Neuron (in vitro differentiated cells): ENCODE measurements at regions not wholly inside any gene's neighbourhood (a gene's known extent, or its start where the extent isn't known, plus 50 kb on each side); places are given as distances from the start of the nearest gene placed in this dataset.

Experiments used
- H2AFZ ChIP-seq: one replicate; pipeline ENCODE4 v1.6.1; 2013; ENCODE audit warnings: low read depth, mild to moderate bottlenecking, inconsistent platforms, low read length, moderate library complexity
- H3K27me3 ChIP-seq: one replicate; pipeline ENCODE4 v1.6.1; 2013; ENCODE audit warnings: low read length; ENCODE audit not compliant: insufficient read depth
- H3K36me3 ChIP-seq: one replicate; pipeline ENCODE4 v1.6.1; 2013; ENCODE audit warnings: low read length; ENCODE audit not compliant: insufficient read depth
- H3K4me1 ChIP-seq: one replicate; pipeline ENCODE4 v1.6.1; 2013; ENCODE audit warnings: low read length; ENCODE audit not compliant: insufficient read depth
- H3K4me3 ChIP-seq: 2 replicates; pipeline ENCODE4 v1.5.1; 2013; ENCODE audit warnings: mild to moderate bottlenecking, low read length, moderate library complexity
- H3K9me3 ChIP-seq: one replicate; pipeline ENCODE4 v1.6.1; 2013; ENCODE audit warnings: low read length

DNA sequence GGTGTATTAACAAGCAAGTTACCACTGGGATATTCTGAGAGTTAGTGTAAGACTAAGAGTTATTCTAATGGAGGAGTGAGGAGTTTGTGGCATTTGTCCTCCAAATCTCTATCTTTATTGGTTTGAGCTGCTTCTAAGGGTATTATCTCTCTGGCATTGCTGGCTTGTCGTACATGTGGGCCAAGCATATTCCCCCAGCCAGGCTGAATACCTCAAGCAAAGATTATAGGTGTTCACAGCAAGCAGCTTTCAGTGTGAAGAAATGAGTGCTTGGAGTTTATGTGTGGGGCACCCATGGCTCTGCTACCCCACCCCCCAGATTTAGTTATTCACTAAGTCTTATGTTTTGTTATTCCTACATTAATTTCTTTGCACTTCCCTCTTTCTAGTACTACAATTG, 193.6 kb upstream of the FANCL start:
- Histone ChIP-seq H3K9me3 (no peaks in the 10 kb centered on the region), H3K36me3 (no peaks in the 10 kb centered on the region), H3K4me3 (no peak overlapping the region), H3K4me1 (no peaks in the 10 kb centered on the region), H2AFZ (no peak overlapping the region), H3K27me3 (no peaks in the 10 kb centered on the region)

- no peaks in the 10 kb centered on the region for H3K27me3 ChIP-seq
- H3K36me3 ChIP-seq = no peaks in the 10 kb centered on the region
- H2AFZ ChIP-seq = no peak overlapping the region
- H3K4me3 ChIP-seq = no peak overlapping the region
- H3K9me3 ChIP-seq = no peaks in the 10 kb centered on the region
- H3K4me1 ChIP-seq = peaks cover 2% of the 10 kb centered on the region
Observed at GRCh38 chr2:58432491-58433170, 191.5 kb upstream of the FANCL start.

DNA sequence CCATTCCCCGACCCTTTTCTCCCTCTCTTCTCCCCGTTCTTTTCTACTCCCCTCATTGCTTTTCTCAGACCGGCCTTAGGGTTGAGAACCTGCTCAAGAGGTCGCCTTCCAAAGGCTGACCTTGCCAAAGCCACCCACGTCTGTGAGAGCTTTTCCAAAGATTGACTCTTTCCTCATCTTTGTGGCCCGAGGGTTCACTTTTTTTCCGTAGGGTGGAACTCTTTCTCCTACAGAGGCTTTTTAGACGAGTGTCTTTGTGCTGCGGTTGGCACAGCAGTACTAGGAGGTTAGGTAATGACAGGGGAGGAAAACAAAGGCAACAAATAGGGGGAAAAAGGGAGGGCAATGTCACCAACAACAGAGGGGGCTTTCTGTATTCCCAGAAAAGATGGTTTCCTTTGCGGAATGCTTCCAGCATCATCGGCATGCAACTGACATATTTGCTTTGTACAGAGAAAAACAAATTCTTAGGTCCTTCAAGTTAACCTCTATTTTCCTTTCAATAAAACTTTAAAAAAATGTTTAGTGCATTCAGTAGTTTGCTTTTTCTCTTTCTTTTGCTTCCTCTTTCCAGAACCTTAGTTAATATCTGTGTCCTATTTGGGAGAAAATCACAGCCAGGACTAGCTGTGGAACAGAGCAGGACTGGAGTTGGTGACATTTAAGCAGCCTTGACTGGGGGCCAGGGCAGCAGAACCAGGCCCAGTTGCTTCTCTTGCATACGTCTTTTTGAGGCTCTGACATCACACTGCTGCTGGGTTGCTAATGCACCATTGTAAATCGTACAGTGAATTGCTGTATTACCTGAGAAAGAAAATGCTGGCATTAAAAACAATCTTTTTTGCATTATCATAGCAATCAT, 188.1 kb upstream of the FANCL start:
- no peaks in the 10 kb centered on the region for H3K36me3 ChIP-seq
- no peaks in the 10 kb centered on the region for H3K9me3 ChIP-seq
- H3K4me1 ChIP-seq = peaks cover 11% of the 10 kb centered on the region
- peak overlapping the region; percentile 99 for H3K4me3 ChIP-seq
- H2AFZ ChIP-seq = peak overlapping the region; percentile 79
- H3K27me3 ChIP-seq = no peaks in the 10 kb centered on the region

- Histone ChIP-seq H3K27me3 (no peaks in the 10 kb centered on the region), H2AFZ (peak overlapping the region; percentile 81), H3K36me3 (no peaks in the 10 kb centered on the region), H3K9me3 (no peaks in the 10 kb centered on the region), H3K4me1 (peaks cover 11% of the 10 kb centered on the region), H3K4me3 (peak overlapping the region; percentile 99)
Observed at GRCh38 chr2:58428096-58429013, 187.2 kb upstream of the FANCL start.

DNA sequence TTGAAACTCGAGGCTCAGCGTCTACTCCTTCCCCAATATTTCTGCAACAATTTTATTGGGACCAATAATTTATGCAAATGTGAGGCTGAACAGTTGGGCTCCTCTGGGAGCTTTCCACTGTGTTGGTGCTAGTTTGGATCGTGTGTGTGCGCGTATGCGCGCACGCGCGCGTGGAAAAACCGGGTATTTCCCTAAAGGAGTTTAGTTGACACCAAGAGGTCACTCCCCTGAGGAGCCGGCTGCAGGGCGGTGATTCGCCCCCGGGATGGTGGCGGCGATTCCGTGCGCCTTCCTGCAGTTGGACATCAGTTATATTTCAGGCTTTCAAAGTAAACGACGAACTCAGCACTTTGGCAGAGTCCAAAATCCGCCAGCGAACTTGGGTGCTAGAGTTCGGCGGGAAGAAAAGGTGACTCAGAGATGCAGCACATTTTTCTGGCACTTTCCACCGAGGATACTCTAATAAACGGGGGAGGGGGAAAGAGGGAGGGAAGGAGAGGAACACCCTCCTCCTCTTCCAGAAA, 186.5 kb upstream of the FANCL start:
- Histone ChIP-seq H2AFZ (peak overlapping the region; percentile 81), H3K9me3 (no peaks in the 10 kb centered on the region), H3K36me3 (no peaks in the 10 kb centered on the region), H3K27me3 (no peaks in the 10 kb centered on the region), H3K4me1 (peaks cover 11% of the 10 kb centered on the region), H3K4me3 (peak overlapping the region; percentile 99)

GRCh38 chr2:58425368-58425767, 184.2 kb upstream of the FANCL start:
- Histone ChIP-seq H3K36me3 (no peaks in the 10 kb centered on the region), H2AFZ (no peak overlapping the region), H3K4me1 (peaks cover 11% of the 10 kb centered on the region), H3K4me3 (no peak overlapping the region), H3K9me3 (no peaks in the 10 kb centered on the region), H3K27me3 (no peaks in the 10 kb centered on the region)

GRCh38 chr2:58419983-58420382, 178.9 kb upstream of the FANCL start:
- Histone ChIP-seq H3K27me3 (no peaks in the 10 kb centered on the region), H3K4me1 (no peaks in the 10 kb centered on the region), H3K36me3 (no peaks in the 10 kb centered on the region), H3K4me3 (no peak overlapping the region), H2AFZ (no peak overlapping the region), H3K9me3 (no peaks in the 10 kb centered on the region)

GRCh38 chr2:58416696-58417095, 175.6 kb upstream of the FANCL start:
- no peak overlapping the region for H3K4me3 ChIP-seq
- H2AFZ ChIP-seq = no peak overlapping the region
- no peaks in the 10 kb centered on the region for H3K36me3 ChIP-seq
- no peaks in the 10 kb centered on the region for H3K27me3 ChIP-seq
- H3K4me1 ChIP-seq = no peaks in the 10 kb centered on the region
- H3K9me3 ChIP-seq = no peaks in the 10 kb centered on the region

GRCh38 chr2:58414506-58414905, 173.4 kb upstream of the FANCL start:
- no peaks in the 10 kb centered on the region for H3K9me3 ChIP-seq
- H3K27me3 ChIP-seq = no peaks in the 10 kb centered on the region
- no peaks in the 10 kb centered on the region for H3K4me1 ChIP-seq
- no peaks in the 10 kb centered on the region for H3K36me3 ChIP-seq
- H3K4me3 ChIP-seq = no peak overlapping the region
- no peak overlapping the region for H2AFZ ChIP-seq

GRCh38 chr2:58410549-58410948, 169.4 kb upstream of the FANCL start:
- Histone ChIP-seq H3K27me3 (no peaks in the 10 kb centered on the region), H3K36me3 (no peaks in the 10 kb centered on the region), H3K4me1 (no peaks in the 10 kb centered on the region), H3K9me3 (no peaks in the 10 kb centered on the region), H2AFZ (no peak overlapping the region), H3K4me3 (no peak overlapping the region)

- Histone ChIP-seq H2AFZ (no peak overlapping the region), H3K36me3 (no peaks in the 10 kb centered on the region), H3K9me3 (no peaks in the 10 kb centered on the region), H3K4me3 (no peak overlapping the region), H3K27me3 (no peaks in the 10 kb centered on the region), H3K4me1 (no peaks in the 10 kb centered on the region)
Observed at GRCh38 chr2:58407487-58407886, 166.4 kb upstream of the FANCL start.

DNA sequence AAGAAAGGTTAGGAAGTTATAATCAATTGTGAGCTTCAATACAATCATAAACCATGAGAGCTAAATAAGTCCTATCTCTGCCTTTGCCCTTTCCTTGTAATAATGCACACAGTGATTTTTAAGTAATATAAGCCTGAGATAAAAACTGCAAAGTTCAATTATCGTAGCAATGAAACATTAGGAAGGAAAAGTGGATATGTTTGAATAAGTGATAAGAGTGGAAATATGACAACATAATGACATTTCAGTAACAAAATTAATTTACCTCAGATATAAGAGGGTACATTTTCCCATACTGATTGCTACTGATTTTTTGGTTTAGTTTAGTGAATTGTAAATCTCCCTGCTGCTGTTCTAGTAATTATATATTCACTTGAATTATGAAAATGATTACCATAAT, 164.2 kb upstream of the FANCL start:
- no peaks in the 10 kb centered on the region for H3K4me1 ChIP-seq
- no peaks in the 10 kb centered on the region for H3K27me3 ChIP-seq
- H3K36me3 ChIP-seq = no peaks in the 10 kb centered on the region
- H2AFZ ChIP-seq = no peak overlapping the region
- no peak overlapping the region for H3K4me3 ChIP-seq
- no peaks in the 10 kb centered on the region for H3K9me3 ChIP-seq

- Histone ChIP-seq H3K36me3 (no peaks in the 10 kb centered on the region), H3K9me3 (no peaks in the 10 kb centered on the region), H2AFZ (no peak overlapping the region), H3K4me1 (no peaks in the 10 kb centered on the region), H3K27me3 (no peaks in the 10 kb centered on the region), H3K4me3 (no peak overlapping the region)
Observed at GRCh38 chr2:58401936-58402335, 160.8 kb upstream of the FANCL start.
